K562 (cell line): ENCODE measurements at regions not wholly inside any gene's neighbourhood (a gene's known extent, or its start where the extent isn't known, plus 50 kb on each side); places are given as distances from the start of the nearest gene placed in this dataset.

Experiments
- AFF4 ChIP-seq: sonication (generic); formaldehyde crosslinking; IDR thresholded peaks from 2 replicates; pipeline ENCODE4 v1.8.0; 2023; ENCODE audit warnings: mild to moderate bottlenecking, missing genetic modification reagents
- DEAF1 ChIP-seq: fragments of 450-650 bp; formaldehyde crosslinking; IDR thresholded peaks from 2 replicates; pipeline ENCODE4 v1.4.0; 2020; ENCODE audit warnings: mild to moderate bottlenecking, moderate library complexity
- FOXJ3 ChIP-seq: sonication (generic); formaldehyde crosslinking; IDR thresholded peaks from 2 replicates; pipeline ENCODE4 v1.4.0; 2020; ENCODE audit warnings: mild to moderate bottlenecking, missing genetic modification reagents
- MEF2D ChIP-seq: conservative IDR thresholded peaks from 2 replicates; pipeline ENCODE4 v1.6.1; 2016; ENCODE audit warnings: low read depth, missing genetic modification characterization, missing compliant biosample characterization
- PHTF2 ChIP-seq: fragments of 250-450 bp; sonication (Bioruptor Pico); IDR thresholded peaks from 2 replicates; pipeline ENCODE4 v1.5.0; 2021; ENCODE audit warnings: mild to moderate bottlenecking
- POLR2G ChIP-seq: fragments of 200-400 bp; formaldehyde crosslinking; IDR thresholded peaks from 2 replicates; pipeline ENCODE4 v1.6.1; 2017; ENCODE audit warnings: low read depth, mild to moderate bottlenecking, antibody characterized with exemption, low read length, moderate library complexity
- SIRT6 ChIP-seq: IDR thresholded peaks from one replicate; pipeline ENCODE4 v1.6.1; 2012; ENCODE audit warnings: low read depth, mild to moderate bottlenecking, control low read depth, inconsistent platforms, low read length, moderate library complexity
- TARDBP ChIP-seq: fragments of 450-650 bp; IDR thresholded peaks from 2 replicates; pipeline ENCODE4 v1.6.1; 2016
- TBP ChIP-seq: optimal IDR thresholded peaks from 2 replicates; pipeline ENCODE3; 2011; ENCODE audit warnings: low read depth, low read length, improper control_type of control experiment
- U2AF1 ChIP-seq: fragments of 200-400 bp; formaldehyde crosslinking; optimal IDR thresholded peaks from 2 replicates; pipeline ENCODE3; 2017; ENCODE audit warnings: mild to moderate bottlenecking, low read depth, low read length, moderate library complexity
- ZBTB40 ChIP-seq, 2 experiments: fragments of 450-650 bp in 1 of 2; sonication (generic) in 1 of 2; formaldehyde crosslinking in 1 of 2; IDR thresholded peaks; 2 replicates each; pipeline versions ENCODE4 v1.7.1 to v1.9.0; 2016 to 2022; ENCODE audit warnings: inconsistent platforms in 1 of 2, mild to moderate bottlenecking in 1 of 2, missing genetic modification reagents in 1 of 2
- ZNF561 ChIP-seq: fragments of 450-650 bp; formaldehyde crosslinking; conservative IDR thresholded peaks from 2 replicates; pipeline ENCODE4 v1.4.0; 2020; ENCODE audit warnings: mild to moderate bottlenecking, moderate library complexity
- ZSCAN29 ChIP-seq: fragments of 450-650 bp; IDR thresholded peaks from 2 replicates; pipeline ENCODE4 v1.6.1; 2017

DNA sequence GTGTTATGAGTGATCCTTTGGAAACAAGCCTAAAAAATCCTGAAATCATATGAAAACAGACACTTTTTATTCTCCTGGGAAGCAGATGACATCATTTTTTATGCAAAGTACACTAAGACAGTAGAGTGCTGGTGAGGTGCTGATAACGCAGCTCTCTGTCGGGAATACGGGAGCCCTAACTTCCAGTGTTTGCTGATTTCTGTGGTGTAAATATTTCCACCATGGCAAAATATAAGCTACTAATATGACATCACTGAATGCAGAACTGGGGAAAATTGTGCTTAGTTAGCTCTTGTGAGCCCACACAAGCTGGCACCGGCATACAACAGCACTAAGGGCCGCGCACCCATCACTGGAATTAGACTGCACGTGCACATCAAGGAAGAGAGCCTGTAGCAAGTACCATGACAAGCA is 82.6 kb downstream of the FAM76B start (continued):
- TF ChIP-seq FOXJ3 (CRISPR knock-in tag) (no peak), U2AF1 (no peak), MEF2D (no peak), AFF4 (CRISPR knock-in tag) (no peak), TARDBP (no peak), DEAF1 (CRISPR knock-in tag) (no peak), PHTF2 (CRISPR knock-in tag) (no peak), ZBTB40 (IDR thresholded peaks at IDR 0.05) (no peak), ZBTB40 (CRISPR knock-in tag; IDR thresholded peaks at IDR 0.05) (no peak), ZNF561 (no peak), SIRT6 (no peak), TBP (peak; percentile 17), POLR2G (no peak), ZSCAN29 (no peak)
